ENCODE measurements at regions not wholly inside any gene's neighbourhood (a gene's known extent, or its start where the extent isn't known, plus 50 kb on each side); places are given as distances from the start of the nearest gene placed in this dataset.

GRCh38 chr3:113138839-113139743, 72.3 kb upstream of the BOC start:
- no peak for DNase-seq (ENCODE audit: low read depth, low spot score)

- no peak for DNase-seq (ENCODE audit: low read depth, low spot score)
These were observed 70.5 kb upstream of the BOC start for GRCh38 chr3:113140876-113141275.

- no peak for DNase-seq (ENCODE audit: low read depth, low spot score)
These were observed 69.8 kb upstream of the BOC start for GRCh38 chr3:113141543-113141942.

GRCh38 chr3:113142476-113142875, 68.9 kb upstream of the BOC start:
- no peak for DNase-seq (ENCODE audit: low read depth, low spot score)

- no peak for DNase-seq (ENCODE audit: low read depth, low spot score)
These were observed 68.0 kb upstream of the BOC start for GRCh38 chr3:113143353-113143752.

- DNase-seq (ENCODE audit: low read depth, low spot score) = no peak
These were observed 63.6 kb upstream of the BOC start for GRCh38 chr3:113147681-113148261.

- no peak for DNase-seq (ENCODE audit: low read depth, low spot score)
These were observed 63.1 kb upstream of the BOC start for GRCh38 chr3:113148284-113148683.

GRCh38 chr3:113150250-113150649, 61.1 kb upstream of the BOC start:
- no peak for DNase-seq (ENCODE audit: low read depth, low spot score)

- peak; percentile 61 for DNase-seq (ENCODE audit: low read depth, low spot score)
These were observed 59.8 kb upstream of the BOC start for GRCh38 chr3:113151461-113152031.

- DNase-seq (ENCODE audit: low read depth, low spot score) = no peak
These were observed 58.5 kb upstream of the BOC start for GRCh38 chr3:113152849-113153248.

GRCh38 chr3:113153499-113154107, 57.8 kb upstream of the BOC start:
- DNase-seq (ENCODE audit: low read depth, low spot score) = no peak

GRCh38 chr3:113156816-113157333, 54.5 kb upstream of the BOC start:
- no peak for DNase-seq (ENCODE audit: low read depth, low spot score)

GRCh38 chr3:113157408-113158030, 53.8 kb upstream of the BOC start:
- DNase-seq (ENCODE audit: low read depth, low spot score) = no peak

GRCh38 chr3:113158171-113158570, 53.2 kb upstream of the BOC start:
- no peak for DNase-seq (ENCODE audit: low read depth, low spot score)

Measured in smooth muscle cell of the brain vasculature (primary cell).